Fibroblast of pulmonary artery (primary cell): ENCODE measurements at regions not wholly inside any gene's neighbourhood (a gene's known extent, or its start where the extent isn't known, plus 50 kb on each side); places are given as distances from the start of the nearest gene placed in this dataset.
A peak's percentile ranks its signal among the peaks of the same experiment; 100 is the strongest.

Source experiments
- DNase-seq: peaks from one replicate; pipeline ENCODE4 v3.0.0-alpha.2; 2010; ENCODE audit warnings: low read depth
- H3K4me3 ChIP-seq: replicated peaks from 2 replicates; pipeline ENCODE4 v1.5.1; 2011; ENCODE audit warnings: low read depth, mild to moderate bottlenecking, control low read depth, low read length, moderate library complexity
- TF ChIP-seq, protein P1 (sequence below): IDR thresholded peaks from 2 replicates; pipeline ENCODE4 v1.5.1; 2011; ENCODE audit warnings: mild to moderate bottlenecking, control low read depth, low read length, inconsistent platforms; ENCODE audit errors: missing control alignments

DNA sequence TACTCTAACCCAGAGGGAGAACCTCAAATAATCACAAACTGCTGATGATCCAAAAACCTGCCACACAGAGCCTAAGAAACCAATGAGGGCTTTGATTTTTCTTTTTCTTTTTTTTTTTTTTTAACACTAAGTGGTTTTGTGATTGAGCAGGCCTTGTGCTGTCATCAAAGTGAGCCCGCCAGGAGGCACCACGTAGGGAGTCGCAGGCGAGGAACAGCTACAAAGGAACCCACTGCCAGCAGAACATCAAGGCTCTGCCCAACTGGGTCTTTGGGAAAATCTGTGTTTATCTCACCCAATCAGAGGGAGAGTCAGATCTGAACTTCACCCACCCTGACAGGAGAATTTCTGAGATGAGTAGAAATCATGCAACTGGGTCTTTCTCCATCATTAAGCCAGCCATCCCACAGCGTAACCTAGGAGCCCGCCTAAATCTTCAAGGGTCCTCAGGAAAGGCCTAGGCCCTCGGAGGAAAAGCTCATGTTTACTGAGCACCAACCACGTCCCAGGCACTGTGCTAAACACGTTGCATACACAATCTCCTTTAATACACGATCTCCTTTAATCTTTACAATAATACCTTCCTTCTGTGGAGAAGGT, 126.9 kb upstream of the FSTL4 start:
- H3K4me3 ChIP-seq = no peak overlapping the region
- TF ChIP-seq, protein P1, sequence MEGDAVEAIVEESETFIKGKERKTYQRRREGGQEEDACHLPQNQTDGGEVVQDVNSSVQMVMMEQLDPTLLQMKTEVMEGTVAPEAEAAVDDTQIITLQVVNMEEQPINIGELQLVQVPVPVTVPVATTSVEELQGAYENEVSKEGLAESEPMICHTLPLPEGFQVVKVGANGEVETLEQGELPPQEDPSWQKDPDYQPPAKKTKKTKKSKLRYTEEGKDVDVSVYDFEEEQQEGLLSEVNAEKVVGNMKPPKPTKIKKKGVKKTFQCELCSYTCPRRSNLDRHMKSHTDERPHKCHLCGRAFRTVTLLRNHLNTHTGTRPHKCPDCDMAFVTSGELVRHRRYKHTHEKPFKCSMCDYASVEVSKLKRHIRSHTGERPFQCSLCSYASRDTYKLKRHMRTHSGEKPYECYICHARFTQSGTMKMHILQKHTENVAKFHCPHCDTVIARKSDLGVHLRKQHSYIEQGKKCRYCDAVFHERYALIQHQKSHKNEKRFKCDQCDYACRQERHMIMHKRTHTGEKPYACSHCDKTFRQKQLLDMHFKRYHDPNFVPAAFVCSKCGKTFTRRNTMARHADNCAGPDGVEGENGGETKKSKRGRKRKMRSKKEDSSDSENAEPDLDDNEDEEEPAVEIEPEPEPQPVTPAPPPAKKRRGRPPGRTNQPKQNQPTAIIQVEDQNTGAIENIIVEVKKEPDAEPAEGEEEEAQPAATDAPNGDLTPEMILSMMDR = no peak
- DNase-seq = no peak

DNA sequence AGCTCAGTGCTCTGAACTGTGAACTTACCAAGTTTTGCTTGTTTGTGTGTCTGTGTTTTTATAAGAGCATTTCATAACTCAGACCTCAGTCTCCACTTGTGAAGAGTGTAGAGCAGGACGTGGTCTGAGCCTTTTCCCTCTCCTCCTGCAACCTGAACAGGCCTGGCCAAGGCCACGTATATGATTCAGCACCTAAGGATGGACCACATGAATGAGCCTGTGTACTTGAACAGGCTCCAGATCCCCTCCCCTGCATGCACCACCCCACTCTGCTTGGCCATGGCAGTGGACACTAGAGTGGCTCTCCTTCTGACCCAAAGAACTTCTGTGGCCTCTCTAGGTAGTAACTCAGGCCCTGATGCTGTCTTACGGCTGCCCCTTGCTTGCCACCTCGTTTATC, 125.9 kb upstream of the FSTL4 start:
- DNase-seq = no peak
- TF ChIP-seq, protein P1 = no peak
- H3K4me3 ChIP-seq = no peak overlapping the region

DNA sequence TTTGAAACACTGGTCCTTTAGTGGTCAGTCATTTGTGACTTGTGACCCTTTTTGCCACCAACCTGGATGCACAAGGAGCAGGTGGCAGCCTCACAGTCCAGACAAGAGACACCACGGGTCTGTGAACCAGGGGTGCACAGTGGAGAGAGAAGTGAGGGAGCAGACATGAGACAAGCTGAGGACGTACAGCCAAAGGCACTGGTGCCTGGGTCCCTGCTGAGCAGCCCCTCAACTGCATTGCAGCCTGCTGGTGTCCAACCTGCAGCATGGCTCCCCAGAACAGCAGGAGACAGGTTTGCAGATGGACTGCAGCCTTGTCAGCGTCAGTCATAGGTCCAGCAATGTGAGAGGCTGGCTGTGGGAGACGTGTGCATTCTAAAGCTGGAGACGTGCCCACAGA, 124.2 kb upstream of the FSTL4 start:
- no peak overlapping the region for H3K4me3 ChIP-seq
- DNase-seq = no peak
- TF ChIP-seq, protein P1 = no peak

DNA sequence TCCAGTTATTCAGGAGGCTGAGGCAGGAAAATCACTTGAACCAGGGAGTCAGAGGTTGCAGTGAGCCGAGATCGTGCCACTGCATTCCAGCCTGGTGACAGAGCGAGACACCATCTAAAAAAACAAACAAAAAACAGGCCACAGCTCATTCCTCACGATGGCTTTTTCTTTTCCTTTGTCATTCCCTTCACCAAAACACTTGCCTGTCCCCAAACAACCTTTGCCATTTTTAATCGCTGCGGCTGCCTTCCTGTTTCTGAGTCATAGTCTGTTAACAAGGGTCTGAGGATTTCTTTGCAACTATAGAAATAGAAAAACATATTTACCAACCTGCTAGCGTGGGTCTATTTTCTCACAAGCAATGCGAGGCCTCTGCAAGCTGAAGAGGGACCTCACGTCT, 123.0 kb upstream of the FSTL4 start:
- TF ChIP-seq, protein P1 = no peak
- DNase-seq = peak; percentile 3
- H3K4me3 ChIP-seq = no peak overlapping the region

DNA sequence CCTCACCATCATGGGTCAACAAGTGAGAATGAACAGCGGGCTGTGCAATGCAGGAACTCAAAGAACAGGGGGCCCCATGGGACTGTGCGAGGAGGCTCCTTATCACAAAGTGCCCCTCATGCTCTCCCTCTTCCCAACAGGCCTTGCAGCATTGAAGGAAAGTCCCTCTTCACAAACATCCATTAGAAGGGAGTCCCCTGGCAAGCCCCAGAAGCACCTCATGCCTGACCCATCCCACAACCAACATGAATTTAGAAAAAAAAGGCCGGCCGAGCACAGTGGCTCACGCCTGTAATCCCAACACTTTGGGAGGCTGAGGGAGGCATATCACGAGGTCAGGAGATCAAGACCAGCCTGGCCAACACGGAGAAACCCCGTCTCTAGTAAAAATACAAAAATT, 122.6 kb upstream of the FSTL4 start:
- TF ChIP-seq, protein P1 = no peak
- H3K4me3 ChIP-seq = no peak overlapping the region
- DNase-seq = no peak

DNA sequence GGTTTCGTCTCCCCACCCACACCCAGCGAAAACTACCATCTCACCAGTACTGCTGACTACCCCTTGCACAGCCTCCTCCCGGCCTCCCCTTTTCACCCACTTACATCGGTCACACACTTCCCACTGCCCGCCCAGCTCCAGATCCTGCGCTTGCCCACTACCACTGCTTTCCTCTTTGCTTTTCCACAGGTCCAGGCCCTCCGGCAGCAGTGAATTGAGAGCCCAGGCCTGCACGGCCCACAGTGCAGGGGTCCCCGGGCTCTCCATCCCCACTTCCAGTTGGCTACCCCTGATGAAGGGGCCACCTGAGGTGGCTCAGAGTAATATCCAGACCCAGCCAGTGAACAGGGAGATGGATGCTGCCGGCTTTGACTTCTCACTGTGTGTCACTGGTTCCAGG, 120.2 kb upstream of the FSTL4 start:
- no peak overlapping the region for H3K4me3 ChIP-seq
- DNase-seq = no peak
- TF ChIP-seq, protein P1 = no peak

DNA sequence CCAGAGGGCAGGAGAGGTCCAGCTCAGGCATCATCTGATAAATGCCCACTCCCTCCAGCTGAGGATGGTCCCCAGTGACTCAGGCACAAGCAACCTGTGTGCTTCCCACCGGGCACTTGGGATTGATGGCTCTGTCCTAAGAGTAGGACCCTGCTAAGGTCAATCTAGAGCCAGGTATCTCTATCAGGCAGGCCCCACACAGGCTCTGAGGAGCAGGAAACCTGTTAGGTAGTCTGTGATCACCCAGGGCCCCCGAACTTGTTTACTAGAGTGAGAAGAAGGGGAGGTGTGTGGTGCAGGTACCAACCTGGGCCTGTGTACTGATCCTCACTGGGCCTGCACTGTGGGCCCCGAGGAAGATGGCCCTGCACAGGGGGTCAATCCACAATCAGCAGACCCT, 119.6 kb upstream of the FSTL4 start:
- TF ChIP-seq, protein P1 = no peak
- DNase-seq = no peak
- no peak overlapping the region for H3K4me3 ChIP-seq
